ENCODE measurements at regions not wholly inside any gene's neighbourhood (a gene's known extent, or its start where the extent isn't known, plus 50 kb on each side); places are given as distances from the start of the nearest gene placed in this dataset.
A peak's percentile ranks its signal among the peaks of the same experiment; 100 is the strongest.
"Not testable (repeated sequence)": the region's sequence is repeated elsewhere in the genome, so short reads cannot be mapped to it uniquely, and the experiment has no call there.

DNA sequence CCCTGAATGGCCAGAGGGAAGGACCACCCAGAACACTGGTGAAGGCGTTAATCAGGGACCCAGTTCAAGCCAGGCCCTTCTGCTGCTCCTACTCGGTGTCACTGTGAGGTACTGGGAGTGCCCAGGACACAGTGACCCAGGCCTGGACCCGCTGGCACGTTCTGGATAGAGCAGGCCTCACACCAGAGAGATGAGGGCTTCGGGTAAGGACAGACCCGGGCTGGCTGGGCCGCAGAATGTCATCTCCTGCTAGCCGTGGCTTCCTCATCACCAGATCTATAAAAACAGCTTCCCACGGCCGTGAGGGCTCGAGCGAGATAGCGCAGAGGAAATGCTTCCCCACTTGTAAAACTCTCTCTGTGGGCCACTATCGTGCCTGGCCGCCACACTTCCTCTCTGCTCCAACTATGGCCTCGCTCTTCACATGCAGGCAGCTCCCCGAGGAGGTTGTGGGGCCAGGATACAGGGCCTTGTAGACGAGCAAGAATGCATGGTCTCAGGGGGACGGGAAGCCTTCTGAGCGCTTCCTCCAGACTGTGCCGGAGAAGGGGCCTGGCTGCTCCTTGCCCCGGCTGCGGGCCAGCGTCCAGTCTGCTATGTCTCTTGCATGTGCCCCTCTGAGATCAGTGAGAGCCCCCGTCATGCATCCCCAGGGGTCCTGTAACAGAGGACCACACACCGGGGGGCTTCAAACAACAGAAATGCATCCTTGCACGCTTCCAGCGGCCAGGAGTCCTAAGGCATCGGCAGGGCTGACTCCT lies 161.6 kb upstream of the ZNF469 start:
- CTCF ChIA-PET (ENCODE audit: low intra/inter-chr PET ratio); H3K4me1 ChIP-seq (replicated peaks in 1 of 2; ENCODE audit: control insufficient read depth in 2 of 2, insufficient read depth in 2 of 2, low read length in 2 of 2); H4K20me1 ChIP-seq (replicated peaks; ENCODE audit: control insufficient read depth, insufficient read depth, low read length); in situ Hi-C loops (cut with MboI); H3K36me3 ChIP-seq (ENCODE audit: control insufficient read depth, insufficient read depth, low read length); FAIRE-seq; H3K9ac ChIP-seq (ENCODE audit: insufficient read depth in 1 of 2, low read depth in 2 of 2, low read length in 2 of 2); H3K4me2 ChIP-seq (ENCODE audit: insufficient read depth, low read length); ATAC-seq; H3K79me2 ChIP-seq (ENCODE audit: control insufficient read depth, insufficient read depth, low read length); H3K9me1 ChIP-seq (ENCODE audit: control insufficient read depth, insufficient read depth, low read length); H2AFZ ChIP-seq (ENCODE audit: low read depth, low read length); H3K9me3 ChIP-seq (replicated peaks; ENCODE audit: control insufficient read depth, insufficient read depth, low read depth, low read length); POLR2A ChIA-PET; DNase-seq (ENCODE audit: extremely low read depth in 1 of 4, low spot score in 3 of 4); H3K4me3 ChIP-seq; H3K27ac ChIP-seq (ENCODE audit: extremely low read depth, low read depth, low read length); intact Hi-C loops (cut with micrococcal nuclease); BruUV-seq (replicated peaks): not testable (repeated sequence)
- 8% methylated on average over 29 of the region's 29 CpGs for WGBS (ENCODE audit: insufficient coverage, low coverage, missing lambda C conversion rate)
- H3K27me3 ChIP-seq (ENCODE audit: control insufficient read depth in 2 of 2, insufficient read depth in 2 of 2, low read length in 2 of 2), result peaks cover 0 to 38% of the 10 kb centered on the region in 2 experiments; a peak in 4 of 5 replicates
- TF ChIP-seq ZNF589 (CRISPR knock-in tag; IDR thresholded peaks at IDR 0.05; ENCODE audit: low read depth), result 0 out of 2 replicates have a peak, but pooled peaks have one; percentile 39
- peak; percentile 88 for TF ChIP-seq ZBTB17 (CRISPR knock-in tag; IDR thresholded peaks at IDR 0.05)

DNA sequence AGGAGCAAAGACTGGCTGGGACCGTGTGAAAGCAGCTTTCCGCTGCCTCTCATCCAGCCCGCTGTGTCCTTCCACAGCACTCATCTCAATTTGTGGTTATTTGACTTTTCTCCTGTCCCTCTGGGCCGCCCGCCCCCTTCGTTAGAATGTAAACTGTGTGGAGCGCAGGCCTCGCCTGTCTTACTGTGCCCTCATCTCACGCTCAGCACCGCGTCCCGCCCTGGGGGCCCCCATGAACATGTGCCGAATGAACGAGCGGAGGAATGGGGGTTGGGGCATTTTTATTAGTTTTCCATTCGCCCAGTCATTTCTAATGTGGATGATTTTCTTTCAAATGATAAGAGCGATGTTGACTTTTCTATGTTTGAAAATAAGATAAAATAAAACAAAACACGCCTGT lies 159.1 kb upstream of the ZNF469 start:
- H3K79me2 ChIP-seq (ENCODE audit: control insufficient read depth, insufficient read depth, low read length); FAIRE-seq; H3K9me1 ChIP-seq (ENCODE audit: control insufficient read depth, insufficient read depth, low read length); H3K4me3 ChIP-seq; H2AFZ ChIP-seq (ENCODE audit: low read depth, low read length); CTCF ChIA-PET (ENCODE audit: low intra/inter-chr PET ratio); POLR2A ChIA-PET; ATAC-seq; H3K36me3 ChIP-seq (ENCODE audit: control insufficient read depth, insufficient read depth, low read length); H3K4me1 ChIP-seq (replicated peaks in 1 of 2; ENCODE audit: control insufficient read depth in 2 of 2, insufficient read depth in 2 of 2, low read length in 2 of 2); DNase-seq (ENCODE audit: extremely low read depth in 1 of 4, low spot score in 3 of 4); H3K9ac ChIP-seq (ENCODE audit: insufficient read depth in 1 of 2, low read depth in 2 of 2, low read length in 2 of 2); BruUV-seq (replicated peaks); intact Hi-C loops (cut with micrococcal nuclease); H3K27ac ChIP-seq (ENCODE audit: extremely low read depth, low read depth, low read length); in situ Hi-C loops (cut with MboI); H4K20me1 ChIP-seq (replicated peaks; ENCODE audit: control insufficient read depth, insufficient read depth, low read length); H3K4me2 ChIP-seq (ENCODE audit: insufficient read depth, low read length); H3K9me3 ChIP-seq (replicated peaks; ENCODE audit: control insufficient read depth, insufficient read depth, low read depth, low read length): not testable (repeated sequence)
- H3K27me3 ChIP-seq (ENCODE audit: control insufficient read depth in 2 of 2, insufficient read depth in 2 of 2, low read length in 2 of 2), result peaks cover 0 to 48% of the 10 kb centered on the region in 2 experiments; a peak in 4 of 5 replicates
- 29% methylated on average over 15 of the region's 18 CpGs for WGBS (ENCODE audit: insufficient coverage, low coverage, missing lambda C conversion rate)

DNA sequence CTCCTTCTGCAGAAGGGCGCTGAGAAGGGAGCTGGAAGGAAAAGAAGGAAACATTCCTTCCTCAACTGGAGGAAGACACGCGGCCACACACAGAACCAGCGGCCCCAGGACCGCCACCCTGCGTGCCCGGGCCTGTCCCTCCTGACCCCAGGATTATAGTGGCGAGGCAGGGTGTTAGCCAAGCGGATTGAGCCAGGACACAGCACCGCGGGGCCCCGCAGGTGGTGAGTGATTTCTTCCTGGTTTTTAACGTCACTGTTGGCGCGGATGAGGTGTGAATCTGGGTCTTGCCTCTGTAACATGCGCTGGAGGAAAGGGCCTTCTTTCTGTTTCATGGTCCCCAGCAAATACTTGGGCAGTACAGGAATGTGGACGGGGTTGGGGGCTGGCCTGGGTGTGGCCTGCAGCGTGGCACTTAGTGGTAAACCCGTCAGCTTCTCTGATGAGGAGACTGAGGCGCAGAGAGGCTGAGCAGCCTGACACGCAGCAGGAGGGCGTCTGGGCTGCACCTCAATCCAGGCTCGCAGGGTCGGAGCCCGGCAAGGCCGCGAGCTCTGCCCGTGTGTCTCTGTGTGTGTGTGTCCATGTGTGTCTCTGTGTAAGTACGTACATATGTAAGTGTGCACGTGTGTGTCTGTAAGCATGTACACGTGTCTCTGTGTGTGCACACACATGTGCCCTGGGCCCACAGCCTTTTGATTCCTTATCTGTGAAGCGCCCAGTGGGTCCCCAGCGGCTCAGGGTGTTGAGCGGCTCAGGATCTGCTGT lies 158.4 kb upstream of the ZNF469 start:
- not testable (repeated sequence) for FAIRE-seq, ATAC-seq
- peaks cover 0 to 48% of the 10 kb centered on the region in 2 experiments; a peak in 4 of 5 replicates for H3K27me3 ChIP-seq (ENCODE audit: control insufficient read depth in 2 of 2, insufficient read depth in 2 of 2, low read length in 2 of 2)

More for the DNA sequence above, 158.4 kb upstream of the ZNF469 start:
- intact Hi-C loops (cut with micrococcal nuclease); in situ Hi-C loops (cut with MboI); H4K20me1 ChIP-seq (replicated peaks; ENCODE audit: control insufficient read depth, insufficient read depth, low read length); DNase-seq (ENCODE audit: extremely low read depth in 1 of 4, low spot score in 3 of 4); POLR2A ChIA-PET; H3K9me1 ChIP-seq (ENCODE audit: control insufficient read depth, insufficient read depth, low read length); H3K9ac ChIP-seq (ENCODE audit: insufficient read depth in 1 of 2, low read depth in 2 of 2, low read length in 2 of 2); H3K4me2 ChIP-seq (ENCODE audit: insufficient read depth, low read length); H3K36me3 ChIP-seq (ENCODE audit: control insufficient read depth, insufficient read depth, low read length); H3K27ac ChIP-seq (ENCODE audit: extremely low read depth, low read depth, low read length); H3K79me2 ChIP-seq (ENCODE audit: control insufficient read depth, insufficient read depth, low read length); H3K9me3 ChIP-seq (replicated peaks; ENCODE audit: control insufficient read depth, insufficient read depth, low read depth, low read length); CTCF ChIA-PET (ENCODE audit: low intra/inter-chr PET ratio); H3K4me1 ChIP-seq (replicated peaks in 1 of 2; ENCODE audit: control insufficient read depth in 2 of 2, insufficient read depth in 2 of 2, low read length in 2 of 2); H2AFZ ChIP-seq (ENCODE audit: low read depth, low read length); H3K4me3 ChIP-seq; BruUV-seq (replicated peaks): not testable (repeated sequence)
- 21% methylated on average over 28 of the region's 34 CpGs for WGBS (ENCODE audit: insufficient coverage, low coverage, missing lambda C conversion rate)

Measured in K562 (cell line).